ENCODE measurements at regions not wholly inside any gene's neighbourhood (a gene's known extent, or its start where the extent isn't known, plus 50 kb on each side); places are given as distances from the start of the nearest gene placed in this dataset.

- no peak for TF ChIP-seq CTCF (IDR thresholded peaks at IDR 0.05; ENCODE audit: control extremely low read depth, extremely low read depth, low read depth, missing control alignments)
- CTCF ChIA-PET: interaction anchor here (1.3 kb wide), 1 partner anchor 9 kb away, joined by 3 read pairs; no protein-coding TSS in a partner anchor
- POLR2A ChIA-PET: no interaction called here
- no peak for DNase-seq (ENCODE audit: extremely low spot score)
Measured at GRCh38 chr5:54601411-54602230, 84.1 kb downstream of the SNX18 start.

All from GM10248 (cell line).